ENCODE measurements at regions not wholly inside any gene's neighbourhood (a gene's known extent, or its start where the extent isn't known, plus 50 kb on each side); places are given as distances from the start of the nearest gene placed in this dataset.

DNA sequence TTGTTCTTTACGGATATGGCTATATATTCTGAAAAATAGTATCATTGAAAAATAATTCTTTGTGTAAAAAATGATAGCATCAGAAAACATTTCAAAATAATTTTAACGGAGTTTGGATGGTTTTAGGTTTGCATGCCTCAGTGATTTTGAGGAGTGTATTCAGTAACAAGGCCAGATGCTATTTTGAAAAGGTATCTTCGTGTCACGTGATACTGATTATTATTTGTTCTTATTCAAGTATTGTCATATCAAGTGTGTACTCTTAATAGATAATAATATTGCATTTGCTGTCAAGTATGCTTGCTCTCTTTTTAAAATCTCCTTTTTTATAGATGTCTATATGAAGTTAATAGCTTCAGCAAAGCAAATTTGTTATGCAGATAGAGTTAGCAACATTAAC lies 313.1 kb upstream of the PTPRD start:
- Histone ChIP-seq H3K4me3 (no peak overlapping the region), H3K9me3 (no peaks in the 10 kb centered on the region), H3K4me1 (no peaks in the 10 kb centered on the region), H3K36me3 (no peaks in the 10 kb centered on the region), H3K27ac (no peak overlapping the region), H3K27me3 (no peaks in the 10 kb centered on the region)
- DNase-seq (ENCODE audit: low spot score in 2 of 2) = no peak
- WGBS = 80% methylated on average over 4 of the region's 4 CpGs
- TF ChIP-seq CTCF (IDR thresholded peaks at IDR 0.05) (no peak), POLR2AphosphoS5 (IDR thresholded peaks at IDR 0.05) (no peak), EP300 (IDR thresholded peaks at IDR 0.05) (no peak), POLR2A (IDR thresholded peaks at IDR 0.05) (no peak)

DNA sequence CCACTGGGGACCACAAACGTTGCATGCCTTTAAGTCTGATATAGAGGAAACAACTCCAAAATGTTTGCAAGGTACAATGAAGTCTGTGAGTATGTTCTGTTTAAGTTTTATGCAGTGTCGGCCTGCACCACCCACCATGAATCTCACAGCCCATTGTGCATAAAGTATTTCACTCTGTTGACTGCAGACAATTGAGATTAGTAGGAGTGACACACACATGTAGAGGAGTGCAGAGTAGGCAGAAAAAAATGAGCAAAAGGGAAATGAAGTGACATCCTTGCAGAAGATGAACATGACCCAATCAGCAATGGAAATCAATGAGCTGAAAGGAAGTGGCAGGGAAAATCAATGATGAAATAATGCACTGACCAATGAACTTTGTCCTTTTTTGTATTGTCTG lies 315.6 kb upstream of the PTPRD start:
- Histone ChIP-seq H3K4me1 (no peaks in the 10 kb centered on the region), H3K4me3 (no peak overlapping the region), H3K9me3 (no peaks in the 10 kb centered on the region), H3K27me3 (no peaks in the 10 kb centered on the region), H3K27ac (no peak overlapping the region), H3K36me3 (no peaks in the 10 kb centered on the region)
- DNase-seq (ENCODE audit: low spot score in 2 of 2) = no peak
- TF ChIP-seq POLR2AphosphoS5 (IDR thresholded peaks at IDR 0.05) (no peak), POLR2A (IDR thresholded peaks at IDR 0.05) (no peak), EP300 (IDR thresholded peaks at IDR 0.05) (no peak), CTCF (IDR thresholded peaks at IDR 0.05) (no peak)
- WGBS = 84% methylated on average over 2 of the region's 2 CpGs

DNA sequence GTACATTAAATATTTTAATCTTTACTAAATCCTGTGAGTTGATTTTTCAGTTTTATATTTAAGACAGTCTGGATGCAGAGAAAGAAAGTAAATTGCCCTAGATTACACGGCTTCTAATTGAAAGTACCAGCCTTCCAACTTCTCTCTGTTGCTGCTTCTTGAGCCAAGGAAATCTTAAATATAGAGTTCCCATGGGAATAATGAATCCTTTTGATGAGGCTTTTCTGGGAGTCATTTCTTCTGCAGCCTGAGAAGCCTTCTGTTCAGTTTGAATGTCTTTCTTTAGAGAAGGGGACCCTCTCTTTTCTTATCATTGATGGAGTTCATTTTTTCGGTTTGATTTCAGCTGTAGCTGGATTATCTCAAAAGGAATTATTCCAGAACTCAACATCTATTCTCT lies 317.3 kb upstream of the PTPRD start:
- WGBS = 70% methylated on average over 2 of the region's 2 CpGs
- no peaks in the 10 kb centered on the region for H3K9me3 ChIP-seq
- TF ChIP-seq POLR2A (IDR thresholded peaks at IDR 0.05) (no peak), POLR2AphosphoS5 (IDR thresholded peaks at IDR 0.05) (no peak), EP300 (IDR thresholded peaks at IDR 0.05) (no peak), CTCF (IDR thresholded peaks at IDR 0.05) (no peak)
- H3K36me3 ChIP-seq = no peaks in the 10 kb centered on the region
- H3K4me1 ChIP-seq = no peaks in the 10 kb centered on the region
- no peaks in the 10 kb centered on the region for H3K27me3 ChIP-seq
- no peak overlapping the region for H3K4me3 ChIP-seq
- no peak overlapping the region for H3K27ac ChIP-seq
- no peak for DNase-seq (ENCODE audit: low spot score in 2 of 2)

DNA sequence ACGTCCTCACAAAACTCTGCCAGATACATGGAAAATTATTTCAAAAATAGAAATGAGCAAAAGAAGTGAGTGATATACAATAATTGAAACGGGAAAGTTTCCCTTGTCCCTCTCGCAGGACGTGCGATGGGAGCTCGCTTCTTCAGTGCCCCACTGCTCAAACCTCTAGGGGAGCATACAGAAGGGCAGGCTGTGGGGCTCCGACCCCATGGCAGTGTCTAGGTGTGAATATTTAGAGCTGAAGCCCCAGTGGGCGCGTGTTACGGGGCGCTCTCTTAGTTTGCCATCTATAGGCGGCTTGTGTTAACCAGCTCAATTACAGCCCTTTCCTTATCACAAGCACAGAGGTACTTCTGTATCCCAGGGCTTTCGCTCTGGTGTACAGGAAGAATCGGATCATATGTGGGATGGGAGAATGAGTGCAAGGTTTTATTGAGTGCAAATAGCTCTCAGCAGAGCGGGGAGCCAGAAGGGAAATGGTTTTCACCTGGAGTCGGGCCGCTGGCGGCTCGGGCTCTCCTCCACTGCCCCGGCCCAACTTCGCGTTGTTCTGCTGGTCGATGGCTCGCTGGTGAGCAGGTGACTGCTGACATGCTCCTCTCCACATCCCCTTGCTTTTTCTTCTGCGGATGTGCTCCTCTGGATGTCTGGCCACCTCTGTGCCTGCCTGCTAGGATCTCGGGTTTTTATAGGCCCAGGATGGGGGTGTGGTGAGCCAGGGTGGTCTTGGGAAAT lies 334.0 kb upstream of the PTPRD start:
- TF ChIP-seq POLR2AphosphoS5 (IDR thresholded peaks at IDR 0.05) = no peak
- TF ChIP-seq EP300 (IDR thresholded peaks at IDR 0.05) = no peak
- no peak for TF ChIP-seq CTCF (IDR thresholded peaks at IDR 0.05)
- no peak for TF ChIP-seq POLR2A (IDR thresholded peaks at IDR 0.05)
- Histone ChIP-seq H3K4me1 (no peaks in the 10 kb centered on the region), H3K36me3 (no peaks in the 10 kb centered on the region), H3K4me3 (no peak overlapping the region), H3K27me3 (no peaks in the 10 kb centered on the region), H3K27ac (no peak overlapping the region), H3K9me3 (no peaks in the 10 kb centered on the region)
- 92% methylated on average over 26 of the region's 26 CpGs for WGBS
- DNase-seq (ENCODE audit: low spot score in 2 of 2) = no peak

GRCh38 chr9:10957878-10958277 lies 345.1 kb upstream of the PTPRD start:
- no peaks in the 10 kb centered on the region for H3K27me3 ChIP-seq
- TF ChIP-seq EP300 (IDR thresholded peaks at IDR 0.05) = no peak
- TF ChIP-seq POLR2AphosphoS5 (IDR thresholded peaks at IDR 0.05) = no peak
- no peak for TF ChIP-seq CTCF (IDR thresholded peaks at IDR 0.05)
- TF ChIP-seq POLR2A (IDR thresholded peaks at IDR 0.05) = no peak
- DNase-seq (ENCODE audit: low spot score in 2 of 2) = no peak
- no peaks in the 10 kb centered on the region for H3K4me1 ChIP-seq
- H3K27ac ChIP-seq = no peak overlapping the region
- H3K4me3 ChIP-seq = no peak overlapping the region
- H3K36me3 ChIP-seq = no peaks in the 10 kb centered on the region
- peaks cover 3% of the 10 kb centered on the region for H3K9me3 ChIP-seq

Data from suprapubic skin (tissue), 4 donors.